ENCODE measurements at regions not wholly inside any gene's neighbourhood (a gene's known extent, or its start where the extent isn't known, plus 50 kb on each side); places are given as distances from the start of the nearest gene placed in this dataset.
"Not testable (repeated sequence)": the region's sequence is repeated elsewhere in the genome, so short reads cannot be mapped to it uniquely, and the experiment has no call there.

DNA sequence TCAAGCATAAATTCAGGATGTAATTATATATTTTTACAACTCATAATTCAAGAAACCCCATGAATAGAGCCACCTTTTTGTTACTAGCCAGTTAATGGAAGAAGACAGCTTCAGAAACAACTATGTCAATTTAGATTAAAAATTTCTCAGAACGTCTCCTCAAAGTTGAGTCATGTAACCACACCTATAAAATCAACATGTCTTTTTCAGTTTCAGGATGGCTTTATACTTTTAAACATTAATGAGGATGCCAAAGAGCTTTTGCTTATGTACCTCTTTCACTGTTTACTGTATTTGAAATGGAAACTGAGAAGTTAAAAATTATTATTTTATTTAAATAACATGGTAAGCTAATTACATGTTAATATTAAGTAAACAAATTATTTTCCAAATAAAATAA, 280.1 kb downstream of the PTH2R start:
- DNase-seq = no peak

DNA sequence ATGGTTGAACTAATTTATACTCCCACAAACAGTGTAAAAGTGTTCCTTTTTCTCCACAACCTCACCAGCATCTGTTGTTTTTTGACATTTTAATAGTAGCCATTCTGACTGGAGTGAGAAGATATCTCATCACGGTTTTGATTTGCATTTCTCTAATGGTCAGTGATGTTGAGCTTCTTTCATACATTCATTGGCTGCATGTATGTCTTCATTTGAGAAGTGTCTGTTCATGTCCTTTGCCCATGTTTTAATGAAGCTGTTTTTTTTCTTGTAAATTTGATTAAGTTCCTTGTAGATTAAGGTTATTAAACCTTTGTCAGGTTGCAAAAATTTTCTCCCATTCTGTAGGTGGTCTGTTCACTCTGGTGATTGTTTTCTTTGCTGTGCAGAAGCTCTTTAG, 281.1 kb downstream of the PTH2R start:
- not testable (repeated sequence) for DNase-seq

DNA sequence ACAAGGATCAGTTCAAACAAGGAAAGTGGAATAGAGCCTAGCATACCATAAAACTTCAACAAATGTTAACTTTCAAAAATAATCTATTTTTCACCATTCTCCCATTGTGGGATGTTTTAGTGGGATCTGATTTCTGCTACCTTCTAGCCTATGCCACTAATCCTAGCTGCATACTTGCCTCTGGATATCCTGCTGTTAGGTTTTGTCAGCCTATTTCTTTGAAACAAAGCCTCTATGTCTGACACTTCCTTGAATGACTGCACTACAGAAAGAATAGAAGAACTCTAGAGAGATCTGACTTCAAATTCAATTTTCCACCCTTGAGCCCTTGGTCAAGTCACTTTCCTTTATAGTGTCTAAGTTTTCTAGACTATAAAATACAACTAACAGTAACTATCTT, 291.5 kb downstream of the PTH2R start:
- no peak for DNase-seq

DNA sequence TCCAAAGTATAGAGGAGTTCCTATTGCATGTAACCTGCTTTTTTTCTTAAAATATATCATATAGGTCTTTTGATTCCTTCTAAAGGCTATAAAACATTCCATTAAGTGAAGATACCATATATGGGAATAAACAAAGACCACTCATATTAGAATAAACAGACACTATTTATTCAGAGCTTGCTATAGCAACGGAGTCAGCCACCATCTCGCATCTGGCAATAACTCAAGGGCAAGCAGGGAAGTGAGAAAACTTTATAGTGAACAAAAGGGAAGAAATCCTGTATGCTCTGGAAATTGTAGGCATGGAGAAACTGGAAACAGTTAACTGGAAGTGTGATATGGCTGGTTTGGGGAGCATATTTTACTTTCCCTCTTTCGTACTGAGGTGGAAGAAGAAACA, 301.9 kb downstream of the PTH2R start:
- no peak for DNase-seq

DNA sequence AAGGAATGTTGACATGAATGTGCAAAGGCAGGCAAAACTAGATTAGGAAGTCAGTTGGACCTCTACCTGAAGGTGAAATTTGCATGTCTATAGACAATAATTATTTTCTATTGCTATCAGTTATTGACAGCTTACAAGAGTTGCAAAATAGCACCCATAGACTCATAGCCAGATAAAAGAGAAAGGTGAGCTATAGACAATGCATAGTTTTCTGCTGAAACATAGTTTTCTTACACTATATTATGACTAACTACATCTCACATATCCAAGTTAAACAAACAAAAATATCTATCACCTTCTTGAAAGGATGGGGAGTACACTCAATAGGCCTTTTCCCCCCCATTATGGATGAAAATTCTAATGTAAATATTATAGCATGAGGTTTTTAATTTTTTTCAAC, 305.0 kb downstream of the PTH2R start:
- DNase-seq = no peak

DNA sequence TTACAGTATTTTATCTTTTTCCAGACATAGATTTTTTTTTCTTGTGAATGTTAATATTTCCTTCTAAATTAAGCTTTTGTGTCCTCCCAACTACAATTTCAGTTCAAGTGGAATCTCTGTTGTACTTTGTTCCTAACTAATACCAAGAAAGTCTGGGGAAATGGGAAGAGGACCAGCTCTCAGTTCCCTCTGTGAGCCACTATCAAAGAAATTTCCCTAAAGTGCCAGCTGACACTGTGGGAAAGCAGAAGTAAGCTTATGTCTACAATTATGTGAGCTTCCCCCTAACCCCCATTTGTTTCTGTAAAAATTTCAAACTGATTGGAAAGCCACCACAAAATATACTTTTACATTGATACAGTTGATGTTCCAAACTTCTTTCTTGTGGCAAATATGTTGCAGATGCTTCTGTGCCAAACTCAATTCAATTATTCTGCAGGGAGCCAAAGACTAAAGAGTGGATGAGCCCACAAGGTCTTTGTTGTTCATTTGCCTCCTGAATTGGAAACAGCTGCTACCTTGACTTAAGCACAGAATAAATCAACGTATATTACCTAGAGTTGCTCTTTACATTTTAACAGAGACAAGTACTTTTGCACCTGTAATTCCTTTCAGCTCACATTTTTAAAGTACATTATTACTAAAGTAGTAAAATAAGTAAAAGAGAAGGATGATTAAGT, 306.6 kb downstream of the PTH2R start:
- no peak for DNase-seq

DNA sequence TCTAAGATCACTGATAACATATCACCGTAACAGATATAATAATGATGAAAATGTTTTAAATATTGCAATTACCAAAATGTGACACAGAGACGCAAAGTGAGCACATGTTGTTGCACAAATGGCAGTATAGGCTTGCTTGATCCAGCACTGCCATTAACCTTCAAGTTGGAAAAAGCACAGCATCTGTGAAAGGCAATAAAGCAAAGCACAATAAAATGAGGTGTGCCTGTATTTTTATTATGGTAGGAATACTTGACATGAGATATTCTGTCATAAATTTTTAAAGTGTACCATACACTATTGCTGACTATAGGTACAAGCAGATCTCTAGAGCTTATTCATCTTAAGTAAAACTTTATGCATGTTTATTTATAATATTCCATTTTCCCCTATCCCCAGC, 312.2 kb downstream of the PTH2R start:
- no peak for DNase-seq

DNA sequence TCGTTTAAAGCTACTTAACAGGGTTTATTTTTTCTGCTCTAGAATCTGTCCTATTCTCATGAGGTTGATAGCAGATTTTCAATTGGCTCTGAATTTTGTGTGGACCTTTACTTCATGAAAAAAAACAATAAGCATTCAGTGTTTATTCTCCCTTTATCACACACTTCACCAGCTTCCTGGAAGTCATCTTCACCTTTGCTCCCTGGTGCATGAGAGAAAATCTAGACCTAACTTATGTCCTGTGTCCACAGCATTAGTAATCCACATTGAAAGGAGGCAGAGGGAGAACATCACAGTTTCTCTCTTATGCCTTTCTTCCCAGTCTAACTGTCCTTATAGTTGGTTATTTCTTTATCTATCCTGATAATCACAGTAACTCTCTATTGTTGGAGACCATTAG, 316.1 kb downstream of the PTH2R start:
- no peak for DNase-seq

DNA sequence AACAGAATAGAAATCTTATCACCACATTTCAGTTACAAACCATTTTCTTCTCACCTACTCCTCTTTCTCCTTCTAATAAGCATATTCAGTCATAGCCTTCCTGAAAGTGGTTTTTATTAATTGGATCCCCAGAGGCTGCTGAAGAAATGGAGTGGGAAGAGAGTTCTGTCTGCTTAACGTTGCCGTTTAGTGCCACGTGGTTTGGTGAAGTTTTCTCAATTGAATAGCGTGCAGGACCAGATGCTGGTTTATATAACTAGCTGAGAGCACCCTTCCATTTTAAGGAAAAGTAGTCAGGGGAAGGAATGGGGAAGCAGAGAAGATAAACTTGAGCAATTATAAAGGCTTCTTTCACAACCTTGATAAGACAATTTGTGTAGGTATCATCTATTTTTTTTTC, 318.7 kb downstream of the PTH2R start:
- DNase-seq = no peak

DNA sequence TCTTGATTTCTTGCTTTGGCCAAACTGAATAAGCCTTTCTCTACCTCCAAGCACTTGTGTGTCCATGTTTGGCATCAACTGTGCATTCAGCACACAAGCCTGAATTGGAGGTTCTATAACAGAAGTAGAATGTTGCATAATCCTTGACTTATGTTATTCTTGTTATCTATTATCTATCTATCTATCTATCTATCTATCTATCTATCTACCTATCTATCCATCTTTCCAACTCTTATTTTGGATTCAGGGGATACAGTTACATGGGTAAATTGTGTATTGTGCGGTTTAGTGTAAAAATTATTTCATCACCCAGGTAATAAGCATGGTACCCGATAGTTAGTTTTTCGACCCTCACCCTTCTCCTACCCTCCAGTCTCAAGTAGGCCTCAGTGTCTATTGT, 319.6 kb downstream of the PTH2R start:
- no peak for DNase-seq

DNA sequence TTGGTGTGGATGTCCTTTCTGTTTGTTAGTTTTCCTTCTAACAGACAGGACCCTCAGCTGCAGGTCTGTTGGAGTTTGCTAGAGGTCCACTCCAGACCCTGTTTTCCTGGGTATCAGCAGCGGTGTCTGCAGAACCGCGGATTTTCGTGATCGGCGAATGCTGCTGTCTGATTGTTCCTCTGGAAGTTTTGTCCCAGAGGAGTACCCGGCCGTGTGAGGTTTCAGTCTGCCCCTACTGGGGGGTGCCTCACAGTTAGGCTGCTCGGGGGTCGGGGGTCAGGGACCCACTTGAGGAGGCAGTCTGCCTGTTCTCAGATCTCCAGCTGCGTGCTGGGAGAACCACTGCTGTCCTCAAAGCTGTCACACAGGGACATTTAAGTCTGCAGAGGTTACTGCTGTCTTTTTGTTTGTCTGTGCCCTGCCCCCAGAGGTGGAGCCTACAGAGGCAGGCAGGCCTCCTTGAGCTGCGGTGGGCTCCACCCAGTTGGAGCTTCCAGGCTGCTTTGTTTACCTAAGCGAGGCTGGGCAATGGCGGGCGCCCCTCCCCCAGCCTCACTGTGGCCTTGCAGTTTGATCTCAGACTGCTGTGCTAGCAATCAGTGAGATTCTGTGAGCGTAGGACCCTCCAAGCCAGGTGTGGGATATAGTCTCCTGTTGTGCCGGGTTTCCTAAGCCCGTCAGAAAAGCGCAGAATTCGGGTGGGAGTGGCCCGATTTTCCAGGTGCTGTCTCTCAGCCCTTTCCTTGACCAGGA, 345.2 kb downstream of the PTH2R start:
- not testable (repeated sequence) for DNase-seq

DNA sequence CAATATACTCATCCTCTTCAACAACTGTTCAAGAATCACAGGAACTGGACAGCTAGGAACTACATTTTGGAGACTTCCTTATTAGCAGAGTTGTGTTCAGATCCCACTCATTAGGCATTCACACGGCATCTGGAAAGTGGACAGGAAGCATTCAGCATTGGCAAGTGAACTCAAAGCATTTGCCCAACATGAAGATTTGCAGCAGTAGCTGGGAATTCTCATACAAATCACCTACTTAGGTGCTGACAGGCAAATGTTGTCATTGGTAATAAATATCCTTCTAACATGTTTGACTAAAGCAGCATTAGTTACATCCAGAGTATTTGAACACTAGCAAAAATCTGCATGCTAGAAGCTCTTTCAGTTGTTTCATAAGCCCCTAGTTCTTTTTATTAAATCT, 350.8 kb downstream of the PTH2R start:
- no peak for DNase-seq

DNA sequence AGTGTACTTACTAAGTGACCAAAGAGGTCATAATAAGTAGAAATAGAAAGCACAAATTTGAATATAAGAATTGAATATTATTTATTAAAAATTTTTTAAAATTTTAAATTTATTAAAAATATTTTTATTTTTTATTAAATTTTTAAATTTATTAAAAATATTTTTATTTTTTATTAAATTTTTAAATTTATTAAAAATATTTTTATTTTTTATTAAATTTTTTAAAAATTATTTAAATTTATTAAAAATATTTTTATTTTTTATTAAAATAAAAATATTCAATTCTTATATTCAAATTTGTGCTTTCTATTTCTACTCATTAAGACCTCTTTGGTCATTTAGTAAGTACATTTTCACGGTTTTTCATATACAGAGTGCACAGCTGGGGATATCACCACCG, 366.5 kb downstream of the PTH2R start:
- DNase-seq = not testable (repeated sequence)

DNA sequence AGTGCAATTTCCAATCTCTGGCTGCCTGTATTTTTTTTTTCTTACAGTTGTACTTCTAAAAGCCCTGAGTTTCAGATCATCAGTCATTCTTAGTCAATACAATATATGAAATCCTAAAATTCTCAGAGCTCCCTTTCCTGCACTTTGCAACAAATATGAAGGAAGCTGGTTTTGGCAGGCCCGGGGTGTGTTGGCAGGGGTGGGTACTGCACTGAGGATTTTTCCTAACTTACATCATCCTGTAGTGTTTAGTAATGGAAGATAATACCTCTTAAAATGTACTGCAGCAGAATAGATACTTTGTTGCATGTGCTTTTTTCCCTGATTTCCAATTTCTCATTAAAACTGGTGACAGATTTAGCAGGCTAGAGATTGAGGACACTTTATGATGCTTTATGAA, 374.6 kb downstream of the PTH2R start:
- no peak for DNase-seq

DNA sequence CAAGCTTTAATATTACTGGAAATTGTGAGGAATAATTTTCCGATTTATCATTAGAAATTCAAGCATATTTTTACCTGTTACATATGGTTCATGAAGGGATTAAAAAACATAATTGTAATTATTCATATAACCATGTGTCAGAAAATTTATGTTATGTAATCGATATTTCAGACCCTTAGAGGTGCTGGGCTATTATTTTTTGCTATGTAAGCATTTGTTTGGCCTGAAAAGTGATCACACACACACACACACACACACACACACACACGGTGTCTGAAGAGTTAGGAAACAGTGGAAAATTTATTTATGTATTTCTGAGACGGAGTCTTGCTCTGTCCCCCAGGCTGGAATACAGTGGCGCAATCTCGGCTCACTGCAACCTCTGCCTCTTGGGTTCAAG, 375.5 kb downstream of the PTH2R start:
- DNase-seq = no peak

DNA sequence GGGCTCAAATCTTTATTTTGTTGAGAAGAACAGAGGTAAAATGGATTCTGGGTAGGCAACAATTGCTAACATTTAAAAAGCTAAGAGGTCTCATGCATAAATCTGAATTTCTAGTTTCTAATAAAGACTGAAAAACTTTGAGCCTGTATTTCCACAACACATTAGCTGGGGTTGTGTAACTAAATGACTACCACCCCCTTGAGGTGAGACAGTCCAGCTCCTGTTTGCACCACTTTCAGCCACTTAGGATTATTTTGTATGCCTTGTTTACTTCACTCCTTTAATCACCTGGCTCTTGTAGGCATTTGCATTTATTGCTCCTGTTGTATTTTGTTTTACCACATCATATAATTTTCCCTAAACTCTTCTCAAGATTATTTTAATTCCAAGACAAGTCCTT, 376.6 kb downstream of the PTH2R start:
- no peak for DNase-seq

DNA sequence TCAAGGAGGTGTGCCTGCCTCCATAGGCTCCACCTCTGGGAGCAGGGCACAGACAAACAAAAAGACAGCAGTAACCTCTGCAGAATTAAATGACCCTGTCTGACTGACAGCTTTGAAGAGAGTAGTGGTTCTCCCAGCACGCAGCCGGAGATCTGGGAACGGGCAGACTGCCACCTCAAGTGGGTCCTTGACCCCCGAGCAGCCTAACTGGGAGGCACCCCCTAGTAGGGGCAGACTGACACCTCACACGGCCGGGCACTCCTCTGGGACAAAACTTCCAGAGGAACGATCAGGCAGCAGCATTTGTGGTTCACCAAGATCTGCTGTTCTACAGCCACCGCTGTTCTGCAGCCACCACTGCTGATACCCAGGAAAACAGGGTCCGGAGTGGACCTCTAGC, 378.2 kb downstream of the PTH2R start:
- DNase-seq = not testable (repeated sequence)

DNA sequence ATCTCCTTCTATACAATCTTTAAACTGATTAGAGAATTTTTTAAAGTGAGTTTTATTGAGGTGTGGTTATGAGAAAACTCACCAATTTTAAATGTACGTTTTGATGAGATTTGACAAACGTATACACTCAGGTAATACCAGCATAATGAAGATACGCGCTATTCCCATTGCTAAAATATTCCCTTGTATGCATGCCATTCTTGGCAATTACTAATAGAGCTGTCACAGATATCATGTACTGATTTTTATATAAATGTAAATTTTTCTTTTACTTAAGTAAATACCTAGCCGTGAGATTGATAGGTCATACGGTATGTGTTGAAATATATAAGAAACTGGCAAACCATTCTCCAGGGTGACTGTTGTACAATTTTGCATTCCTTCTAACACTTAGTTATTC, 384.7 kb downstream of the PTH2R start:
- DNase-seq = no peak

DNA sequence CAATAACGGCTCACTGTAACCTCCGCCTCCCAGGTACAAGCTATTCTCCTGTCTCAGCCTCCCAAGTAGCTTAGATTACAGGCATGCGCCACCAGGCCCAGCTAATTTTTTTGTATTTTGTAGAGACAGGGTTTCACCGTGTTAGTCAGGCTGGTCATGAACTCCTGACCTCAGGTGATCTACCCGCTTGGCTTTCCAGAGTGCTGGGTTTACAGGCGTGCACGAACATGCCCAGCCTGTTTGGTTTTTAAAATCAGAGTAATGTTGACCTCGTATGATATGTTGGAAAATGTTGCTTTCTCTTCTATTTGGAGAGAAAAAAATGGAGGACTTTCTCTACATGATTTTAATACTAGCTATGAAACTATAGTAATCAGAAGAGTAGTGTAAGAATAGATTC, 386.2 kb downstream of the PTH2R start:
- DNase-seq = no peak

DNA sequence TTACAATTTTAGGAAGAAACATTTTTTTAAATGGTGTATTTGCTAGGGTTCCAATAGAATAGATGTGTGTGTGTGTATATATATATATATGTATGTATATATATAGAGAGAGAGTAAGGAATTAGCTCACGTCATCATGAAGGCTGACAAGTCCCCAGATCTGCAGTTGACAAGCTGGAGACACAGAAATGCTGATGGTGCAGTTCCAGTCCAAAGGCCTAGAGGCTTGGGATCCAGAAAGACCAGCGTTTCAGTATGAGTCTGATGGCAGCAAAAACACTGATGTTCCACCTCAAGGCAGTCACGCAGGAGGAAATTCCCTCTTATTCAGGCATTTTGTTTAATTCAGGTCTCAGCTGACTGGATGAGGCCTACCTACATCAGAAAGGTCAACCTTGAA, 386.8 kb downstream of the PTH2R start:
- DNase-seq = no peak

DNA sequence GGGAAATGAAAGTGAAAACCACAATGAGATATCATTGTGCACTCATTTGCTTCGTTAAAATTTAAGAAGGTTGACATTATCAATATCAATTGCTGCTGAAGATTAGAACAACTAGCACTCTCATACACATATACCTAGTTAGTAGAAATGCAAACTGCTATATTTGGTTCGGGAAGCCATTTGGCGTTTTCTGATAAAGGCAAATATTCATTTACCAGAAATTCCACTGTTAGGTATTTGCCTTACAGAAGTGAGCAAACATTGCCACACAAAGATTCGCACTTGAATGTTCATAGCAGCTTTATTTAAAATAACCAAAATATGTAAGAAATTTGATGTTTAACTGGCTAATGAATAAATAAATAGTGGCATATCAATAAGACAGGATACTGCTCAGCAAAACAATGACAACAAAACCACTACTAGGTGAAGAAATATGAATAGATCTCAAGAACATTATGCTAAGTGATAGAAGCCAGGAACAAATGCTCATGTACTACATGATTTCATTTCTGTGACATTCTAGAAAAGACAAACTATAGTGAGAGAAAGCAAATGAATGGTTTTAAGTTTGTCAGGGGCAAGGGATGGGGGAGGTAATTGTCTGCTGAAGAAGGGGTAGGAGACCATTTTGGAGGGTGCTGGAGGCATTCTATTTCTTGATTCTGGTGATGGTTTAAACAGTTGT, 387.8 kb downstream of the PTH2R start:
- no peak for DNase-seq

DNA sequence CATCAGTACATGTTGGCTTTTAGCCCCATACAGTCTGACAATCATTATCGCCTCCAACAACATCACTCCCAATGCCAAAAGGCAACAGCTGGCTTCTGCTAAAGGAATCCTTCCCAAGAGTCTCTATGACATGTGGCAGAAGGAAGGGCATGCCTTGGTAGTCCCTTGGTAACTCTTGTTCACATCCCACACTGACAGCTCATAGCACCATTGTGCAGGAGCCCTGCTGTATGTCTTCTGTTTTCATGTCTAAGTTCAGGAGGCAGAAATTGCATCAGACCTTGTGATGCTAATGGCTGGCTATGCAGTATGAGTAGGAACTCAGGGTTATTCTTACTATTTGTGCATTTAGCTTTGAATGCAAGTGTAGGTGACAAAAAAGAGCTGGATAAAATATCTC, 392.1 kb downstream of the PTH2R start:
- DNase-seq = no peak

DNA sequence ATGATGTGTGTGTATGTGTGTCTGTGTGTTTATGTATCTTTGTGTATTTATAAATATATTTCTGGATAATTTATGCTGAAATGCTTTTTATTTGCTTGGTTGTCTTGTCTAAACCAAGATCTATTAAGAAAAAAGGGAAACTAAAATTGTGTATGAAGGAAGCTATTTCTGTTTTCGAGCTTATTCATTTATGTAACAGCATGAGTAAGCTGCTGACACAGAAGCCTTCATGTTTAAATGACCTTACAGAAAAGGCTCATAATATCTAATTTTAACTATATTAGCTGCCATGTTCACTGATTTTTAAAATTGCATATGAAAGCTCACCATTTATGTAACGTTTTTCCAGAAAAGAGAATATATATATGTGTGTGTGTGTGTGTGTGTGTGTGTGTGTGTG, 392.8 kb downstream of the PTH2R start:
- no peak for DNase-seq

DNA sequence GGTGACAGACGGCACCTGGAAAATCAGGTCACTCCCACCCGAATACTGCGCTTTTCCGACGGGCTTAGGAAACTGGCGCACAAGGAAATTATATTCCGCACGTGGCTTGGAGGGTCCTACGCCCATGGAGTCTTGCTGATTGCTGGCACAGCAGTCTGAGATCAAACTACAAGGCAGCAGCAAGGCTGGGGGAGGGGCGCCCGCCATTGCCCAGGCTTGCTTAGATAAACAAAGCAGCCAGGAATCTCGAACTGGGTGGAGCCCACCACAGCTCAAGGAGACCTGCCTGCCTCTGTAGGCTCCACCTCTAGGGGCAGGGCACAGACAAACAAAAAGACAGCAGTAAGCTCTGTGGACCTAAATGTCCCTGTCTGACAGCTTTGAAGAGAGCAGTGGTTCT, 394.3 kb downstream of the PTH2R start:
- not testable (repeated sequence) for DNase-seq

Measured in CD4-positive, alpha-beta T cell treated with Interleukin-1 beta for 1 hour (primary cell).